Tibial nerve (tissue), 4 donors: ENCODE measurements at regions not wholly inside any gene's neighbourhood (a gene's known extent, or its start where the extent isn't known, plus 50 kb on each side); places are given as distances from the start of the nearest gene placed in this dataset.

Experiments used
- DNase-seq, 2 donors: peaks; one replicate each; pipeline ENCODE4 v3.0.0-alpha.2; 2019; ENCODE audit warnings: low spot score in 2 of 2
- H3K27ac ChIP-seq, 4 donors: fragments of 200-600 bp; sonication (generic) in 3 of 4; one replicate each; pipeline ENCODE4 v1.5.1; 2017 to 2019; ENCODE audit warnings: mild to moderate bottlenecking in 1 of 4
- H3K27me3 ChIP-seq, 2 donors: fragments of 200-600 bp; sonication (generic) in 1 of 2; one replicate each; pipeline versions ENCODE4 v1.5.1 to v1.6.0; 2017 to 2019
- H3K36me3 ChIP-seq, 3 donors: fragments of 200-600 bp; sonication (generic); one replicate each; pipeline ENCODE4 v1.5.1; 2018 to 2019
- H3K4me1 ChIP-seq, 4 donors: fragments of 200-600 bp; sonication (generic) in 3 of 4; one replicate each; pipeline ENCODE4 v1.5.1; 2017 to 2019
- H3K4me3 ChIP-seq, 4 donors: fragments of 200-600 bp; sonication (generic) in 3 of 4; one replicate each; pipeline ENCODE4 v1.5.1; 2017 to 2019; ENCODE audit warnings: mild to moderate bottlenecking in 1 of 4, moderate library complexity in 1 of 4
- H3K9me3 ChIP-seq, 4 donors: fragments of 200-600 bp; sonication (generic) in 3 of 4; one replicate each; pipeline ENCODE4 v1.5.1; 2017 to 2019
- EP300 ChIP-seq, 2 donors: sonication (generic); formaldehyde crosslinking; IDR thresholded peaks; one replicate each; pipeline ENCODE4 v1.6.1; 2017; ENCODE audit warnings: antibody characterized with exemption in 2 of 2, mild to moderate bottlenecking in 1 of 2
- POLR2A ChIP-seq, 2 donors: fragments of 450-650 bp; IDR thresholded peaks; one replicate each; pipeline ENCODE4 v1.6.1; 2017; ENCODE audit warnings: antibody characterized with exemption in 2 of 2, mild to moderate bottlenecking in 2 of 2, moderate library complexity in 2 of 2
- WGBS, 2 donors: methylation state at CpG; one replicate each; pipeline ENCODE4 v1.1.5; 2018; 5-methylcytosine and 5-hydroxymethylcytosine counted together
- TF ChIP-seq, protein P1 (sequence below), 5 experiments: fragments of 200-600 bp in 3 of 5; fragments of 450-650 bp in 2 of 5; sonication (generic) in 3 of 5; IDR thresholded peaks; one replicate each; pipeline ENCODE4 v1.5.1; 2016 to 2019; ENCODE audit warnings: antibody characterized with exemption in 5 of 5, mild to moderate bottlenecking in 3 of 5, moderate library complexity in 2 of 5

DNA sequence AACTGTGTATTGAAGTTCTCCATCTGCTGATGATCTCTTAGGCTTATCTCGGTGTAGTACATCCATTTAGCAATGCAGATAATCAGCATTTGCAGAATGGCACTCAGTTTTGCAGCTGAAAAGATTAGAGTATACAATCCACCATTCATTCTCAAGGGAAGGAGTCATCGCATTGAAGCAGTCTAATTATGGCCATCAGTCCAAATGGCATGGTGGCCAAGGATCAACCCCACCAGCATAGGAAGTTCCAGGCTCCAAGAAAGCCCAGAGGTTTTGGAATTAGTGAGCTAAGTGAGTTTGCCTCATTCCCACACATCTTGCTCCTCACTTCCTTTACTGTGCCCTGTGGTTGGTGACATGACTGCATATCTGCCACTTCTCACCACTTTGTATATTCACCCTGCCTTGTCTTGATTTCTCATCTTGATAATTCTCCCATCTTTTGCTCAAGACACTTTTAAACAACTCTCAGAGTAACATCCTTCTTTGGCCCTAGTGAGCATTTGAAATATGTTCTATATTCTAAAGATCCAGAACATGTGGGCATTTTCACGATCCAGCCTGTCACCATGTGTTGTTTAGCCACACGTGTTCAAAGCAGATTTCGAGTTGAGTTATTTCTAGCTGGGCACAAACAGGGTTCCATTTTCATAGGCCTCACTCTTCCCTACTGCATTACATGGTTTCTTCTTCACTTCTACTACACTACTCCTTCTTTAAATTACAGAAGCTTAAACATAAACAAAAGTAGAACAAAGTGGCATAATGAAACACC is 1119.8 kb downstream of the TSN start:
- WGBS, 2 donors, result 78 to 82% methylated on average over 5 of the region's 5 CpGs
- no peaks in the 10 kb centered on the region for H3K36me3 ChIP-seq
- no peak overlapping the region for H3K27ac ChIP-seq
- no peaks in the 10 kb centered on the region for H3K4me1 ChIP-seq
- no peak for TF ChIP-seq EP300 (IDR thresholded peaks at IDR 0.05)
- TF ChIP-seq, protein P1, sequence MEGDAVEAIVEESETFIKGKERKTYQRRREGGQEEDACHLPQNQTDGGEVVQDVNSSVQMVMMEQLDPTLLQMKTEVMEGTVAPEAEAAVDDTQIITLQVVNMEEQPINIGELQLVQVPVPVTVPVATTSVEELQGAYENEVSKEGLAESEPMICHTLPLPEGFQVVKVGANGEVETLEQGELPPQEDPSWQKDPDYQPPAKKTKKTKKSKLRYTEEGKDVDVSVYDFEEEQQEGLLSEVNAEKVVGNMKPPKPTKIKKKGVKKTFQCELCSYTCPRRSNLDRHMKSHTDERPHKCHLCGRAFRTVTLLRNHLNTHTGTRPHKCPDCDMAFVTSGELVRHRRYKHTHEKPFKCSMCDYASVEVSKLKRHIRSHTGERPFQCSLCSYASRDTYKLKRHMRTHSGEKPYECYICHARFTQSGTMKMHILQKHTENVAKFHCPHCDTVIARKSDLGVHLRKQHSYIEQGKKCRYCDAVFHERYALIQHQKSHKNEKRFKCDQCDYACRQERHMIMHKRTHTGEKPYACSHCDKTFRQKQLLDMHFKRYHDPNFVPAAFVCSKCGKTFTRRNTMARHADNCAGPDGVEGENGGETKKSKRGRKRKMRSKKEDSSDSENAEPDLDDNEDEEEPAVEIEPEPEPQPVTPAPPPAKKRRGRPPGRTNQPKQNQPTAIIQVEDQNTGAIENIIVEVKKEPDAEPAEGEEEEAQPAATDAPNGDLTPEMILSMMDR (IDR thresholded peaks at IDR 0.05), result no peak
- no peak for TF ChIP-seq POLR2A (IDR thresholded peaks at IDR 0.05)
- DNase-seq, result no peak
- no peaks in the 10 kb centered on the region for H3K9me3 ChIP-seq
- H3K27me3 ChIP-seq, result no peaks in the 10 kb centered on the region
- no peak overlapping the region for H3K4me3 ChIP-seq

DNA sequence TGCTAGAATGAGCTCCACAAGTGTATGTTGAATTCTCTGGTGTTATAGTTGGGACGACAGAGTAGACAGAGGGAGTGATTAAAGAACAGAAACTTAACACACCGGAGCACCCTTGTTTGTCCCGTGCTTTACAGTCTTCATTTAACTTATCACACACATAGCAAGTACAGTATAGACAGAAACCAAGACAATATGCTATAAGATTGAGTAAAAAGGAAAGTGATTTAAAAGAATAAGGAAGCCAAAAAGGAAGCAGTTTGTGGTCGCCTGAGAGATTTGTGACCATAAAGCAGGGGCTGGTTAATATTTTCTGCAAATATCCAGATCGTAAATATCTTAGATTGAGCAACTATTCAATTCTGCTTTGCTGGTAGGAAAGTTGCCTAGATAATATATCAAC is 1128.4 kb downstream of the TSN start:
- Histone ChIP-seq H3K36me3 (no peaks in the 10 kb centered on the region), H3K27ac (no peak overlapping the region), H3K27me3 (no peaks in the 10 kb centered on the region), H3K4me1 (no peaks in the 10 kb centered on the region), H3K4me3 (no peak overlapping the region), H3K9me3 (no peaks in the 10 kb centered on the region)
- 76 to 79% methylated on average over 5 of the region's 5 CpGs for WGBS, 2 donors
- no peak for DNase-seq
- TF ChIP-seq, protein P1 (IDR thresholded peaks at IDR 0.05), result no peak
- TF ChIP-seq POLR2A (IDR thresholded peaks at IDR 0.05), result no peak
- no peak for TF ChIP-seq EP300 (IDR thresholded peaks at IDR 0.05)

DNA sequence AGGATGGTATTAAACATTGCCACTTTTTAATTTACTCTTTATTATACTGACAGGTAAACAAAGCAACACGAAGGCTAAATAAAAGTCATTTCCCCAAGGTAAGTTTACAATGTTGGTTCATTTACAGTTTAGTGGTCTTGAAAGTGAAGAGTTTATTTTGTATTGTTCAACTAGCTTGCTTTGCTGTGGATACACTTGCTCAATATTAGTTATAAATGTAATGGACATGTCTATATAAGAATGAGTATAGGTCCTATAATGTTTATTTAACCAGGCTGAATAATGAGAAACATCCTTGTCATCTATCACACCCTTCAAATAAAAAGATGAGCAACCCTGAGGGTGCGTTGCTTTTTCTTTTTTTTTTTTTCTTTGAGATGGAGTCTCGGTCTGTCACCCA is 1129.4 kb downstream of the TSN start:
- Histone ChIP-seq H3K36me3 (no peaks in the 10 kb centered on the region), H3K4me1 (no peaks in the 10 kb centered on the region), H3K27me3 (no peaks in the 10 kb centered on the region), H3K9me3 (no peaks in the 10 kb centered on the region), H3K4me3 (no peak overlapping the region), H3K27ac (no peak overlapping the region)
- TF ChIP-seq, protein P1 (IDR thresholded peaks at IDR 0.05), result no peak
- TF ChIP-seq POLR2A (IDR thresholded peaks at IDR 0.05) (no peak), EP300 (IDR thresholded peaks at IDR 0.05) (no peak)
- 85 to 89% methylated on average over 3 of the region's 3 CpGs for WGBS, 2 donors
- DNase-seq, result no peak

DNA sequence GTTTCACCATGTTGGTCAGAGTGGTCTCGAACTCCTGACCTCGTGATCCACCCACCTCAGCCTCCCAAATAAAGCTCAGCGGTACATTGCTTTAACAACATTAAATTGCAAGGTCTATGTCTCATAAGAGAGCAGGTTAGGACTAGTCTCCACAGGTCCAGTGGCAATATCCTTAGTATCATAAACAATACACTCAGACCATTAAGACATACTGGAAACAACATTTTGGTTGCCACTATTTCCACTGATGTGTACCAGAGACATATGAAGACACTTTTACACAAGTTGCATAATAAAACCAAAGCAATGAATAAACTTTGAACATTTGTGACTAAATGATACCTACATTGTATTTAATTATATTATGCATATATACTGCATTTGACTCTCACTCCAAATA is 1130.0 kb downstream of the TSN start:
- no peak for DNase-seq
- 88 to 95% methylated on average over 3 of the region's 3 CpGs for WGBS, 2 donors
- H3K27ac ChIP-seq, result no peak overlapping the region
- no peak for TF ChIP-seq POLR2A (IDR thresholded peaks at IDR 0.05)
- TF ChIP-seq, protein P1 (IDR thresholded peaks at IDR 0.05), result no peak
- TF ChIP-seq EP300 (IDR thresholded peaks at IDR 0.05), result no peak
- no peaks in the 10 kb centered on the region for H3K4me1 ChIP-seq
- H3K36me3 ChIP-seq, result no peaks in the 10 kb centered on the region
- H3K27me3 ChIP-seq, result no peaks in the 10 kb centered on the region
- H3K4me3 ChIP-seq, result no peak overlapping the region
- H3K9me3 ChIP-seq, result no peaks in the 10 kb centered on the region

DNA sequence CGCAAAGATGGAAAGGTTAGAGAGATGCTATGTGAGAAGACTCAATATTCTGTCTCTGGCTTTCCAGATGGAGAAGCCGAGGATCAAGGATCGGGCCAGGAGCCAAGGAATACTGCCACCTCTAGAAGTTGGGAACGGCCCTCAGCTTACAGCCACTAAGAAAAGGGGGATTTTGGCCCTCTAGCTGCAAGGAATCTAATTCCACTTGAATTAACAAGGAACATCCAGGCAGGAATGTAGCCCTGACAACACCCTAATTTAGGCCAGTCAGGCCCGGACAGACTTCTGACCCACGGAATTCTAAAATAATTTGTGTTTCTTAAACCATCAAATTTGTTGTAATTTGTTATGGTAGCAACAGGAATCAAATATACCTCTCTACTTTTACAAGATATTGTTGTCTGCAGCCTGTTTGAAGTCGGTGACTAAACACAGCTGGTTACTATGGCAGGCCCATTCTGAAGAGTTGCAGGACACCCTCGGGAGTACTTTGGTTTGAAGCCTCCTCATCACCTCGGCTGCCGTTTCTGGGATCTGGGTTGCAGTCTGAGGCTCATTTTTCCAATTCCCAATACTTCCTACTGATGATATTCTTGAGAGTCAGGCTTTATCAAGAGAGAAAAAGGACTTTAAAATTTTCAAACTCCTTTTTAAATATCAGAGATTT is 1131.2 kb downstream of the TSN start:
- no peaks in the 10 kb centered on the region for H3K36me3 ChIP-seq
- no peak overlapping the region for H3K4me3 ChIP-seq
- no peaks in the 10 kb centered on the region for H3K4me1 ChIP-seq
- no peaks in the 10 kb centered on the region for H3K27me3 ChIP-seq
- H3K9me3 ChIP-seq, result no peaks in the 10 kb centered on the region
- WGBS, 2 donors, result 68 to 69% methylated on average over 10 of the region's 10 CpGs
- TF ChIP-seq, protein P1 (IDR thresholded peaks at IDR 0.05), result no peak
- no peak for TF ChIP-seq EP300 (IDR thresholded peaks at IDR 0.05)
- TF ChIP-seq POLR2A (IDR thresholded peaks at IDR 0.05), result no peak
- no peak overlapping the region for H3K27ac ChIP-seq
- no peak for DNase-seq
